ENCODE measurements at regions not wholly inside any gene's neighbourhood (a gene's known extent, or its start where the extent isn't known, plus 50 kb on each side); places are given as distances from the start of the nearest gene placed in this dataset.

DNA sequence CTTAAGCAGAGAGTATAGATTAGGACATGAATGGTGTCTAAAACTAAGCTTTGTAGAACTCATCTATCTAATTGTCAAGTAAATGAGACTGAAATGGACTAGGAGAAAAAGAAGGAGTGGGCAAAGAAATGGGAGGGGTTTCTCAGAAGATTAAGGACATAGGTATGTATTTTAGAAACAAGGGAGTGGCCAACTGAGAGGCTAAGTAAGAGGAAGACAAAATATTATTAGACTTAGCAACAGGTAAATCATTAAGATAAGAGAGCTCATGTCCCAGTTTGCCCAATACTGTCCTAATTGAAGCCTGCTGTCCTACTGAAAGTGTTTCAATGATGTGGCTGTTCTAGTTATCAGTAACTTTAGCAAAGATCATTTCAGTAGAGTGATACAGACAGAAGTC lies 171.4 kb downstream of the KITLG start:
- CTCF ChIA-PET (ENCODE audit: low intra/inter-chr PET ratio, low total read pairs), result no interaction called here
- intact Hi-C loops (cut with micrococcal nuclease; ENCODE audit: unreplicated experiment) (no loop called here), in situ Hi-C loops (cut with HindIII; ENCODE audit: extremely low pct_ligation_motif_present, low pct_unique_long_range_greater_than_20kb) (no loop called here)
- POLR2A ChIA-PET, result no interaction called here
- TF ChIP-seq, protein P1, sequence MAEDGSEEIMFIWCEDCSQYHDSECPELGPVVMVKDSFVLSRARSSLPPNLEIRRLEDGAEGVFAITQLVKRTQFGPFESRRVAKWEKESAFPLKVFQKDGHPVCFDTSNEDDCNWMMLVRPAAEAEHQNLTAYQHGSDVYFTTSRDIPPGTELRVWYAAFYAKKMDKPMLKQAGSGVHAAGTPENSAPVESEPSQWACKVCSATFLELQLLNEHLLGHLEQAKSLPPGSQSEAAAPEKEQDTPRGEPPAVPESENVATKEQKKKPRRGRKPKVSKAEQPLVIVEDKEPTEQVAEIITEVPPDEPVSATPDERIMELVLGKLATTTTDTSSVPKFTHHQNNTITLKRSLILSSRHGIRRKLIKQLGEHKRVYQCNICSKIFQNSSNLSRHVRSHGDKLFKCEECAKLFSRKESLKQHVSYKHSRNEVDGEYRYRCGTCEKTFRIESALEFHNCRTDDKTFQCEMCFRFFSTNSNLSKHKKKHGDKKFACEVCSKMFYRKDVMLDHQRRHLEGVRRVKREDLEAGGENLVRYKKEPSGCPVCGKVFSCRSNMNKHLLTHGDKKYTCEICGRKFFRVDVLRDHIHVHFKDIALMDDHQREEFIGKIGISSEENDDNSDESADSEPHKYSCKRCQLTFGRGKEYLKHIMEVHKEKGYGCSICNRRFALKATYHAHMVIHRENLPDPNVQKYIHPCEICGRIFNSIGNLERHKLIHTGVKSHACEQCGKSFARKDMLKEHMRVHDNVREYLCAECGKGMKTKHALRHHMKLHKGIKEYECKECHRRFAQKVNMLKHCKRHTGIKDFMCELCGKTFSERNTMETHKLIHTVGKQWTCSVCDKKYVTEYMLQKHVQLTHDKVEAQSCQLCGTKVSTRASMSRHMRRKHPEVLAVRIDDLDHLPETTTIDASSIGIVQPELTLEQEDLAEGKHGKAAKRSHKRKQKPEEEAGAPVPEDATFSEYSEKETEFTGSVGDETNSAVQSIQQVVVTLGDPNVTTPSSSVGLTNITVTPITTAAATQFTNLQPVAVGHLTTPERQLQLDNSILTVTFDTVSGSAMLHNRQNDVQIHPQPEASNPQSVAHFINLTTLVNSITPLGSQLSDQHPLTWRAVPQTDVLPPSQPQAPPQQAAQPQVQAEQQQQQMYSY (CRISPR knock-in tag; IDR thresholded peaks at IDR 0.05), result no peak
- TF ChIP-seq IRF2 (CRISPR knock-in tag; IDR thresholded peaks at IDR 0.05) (no peak), SATB2 (CRISPR knock-in tag; IDR thresholded peaks at IDR 0.05) (no peak)
- no peak for FAIRE-seq
- H2AFZ ChIP-seq (ENCODE audit: low read length), result no peak overlapping the region
- ATAC-seq, result no peak
- H4K20me1 ChIP-seq (ENCODE audit: insufficient read depth, low read length), result no peaks in the 10 kb centered on the region
- BruUV-seq (replicated peaks), result no TSS peak
- H3K79me2 ChIP-seq (ENCODE audit: insufficient read depth, low read length), result no peaks in the 10 kb centered on the region
- H3K9me3 ChIP-seq (ENCODE audit: low read length), result no peaks in the 10 kb centered on the region
- no peak overlapping the region for H3K4me3 ChIP-seq (replicated peaks in 1 of 3; ENCODE audit: insufficient read depth in 1 of 3, low read depth in 2 of 3, low read length in 3 of 3)
- no peaks in the 10 kb centered on the region for H3K4me1 ChIP-seq (ENCODE audit: insufficient read depth, low read length)
- H3K4me2 ChIP-seq (ENCODE audit: low read depth, low read length), result no peak overlapping the region
- H3K27me3 ChIP-seq (ENCODE audit: control insufficient read depth in 1 of 2, insufficient read depth in 2 of 2, low read length in 2 of 2), result no peaks in the 10 kb centered on the region
- no peak for DNase-seq (ENCODE audit: low spot score)
- H3K27ac ChIP-seq (ENCODE audit: extremely low read length, insufficient read depth, low read length), result no peak overlapping the region
- no peak overlapping the region for H3K9ac ChIP-seq (ENCODE audit: insufficient read depth, low read depth, low read length)
- no peaks in the 10 kb centered on the region for H3K36me3 ChIP-seq (replicated peaks in 1 of 2; ENCODE audit: control insufficient read depth in 1 of 2, insufficient read depth in 2 of 2, low read length in 2 of 2)

DNA sequence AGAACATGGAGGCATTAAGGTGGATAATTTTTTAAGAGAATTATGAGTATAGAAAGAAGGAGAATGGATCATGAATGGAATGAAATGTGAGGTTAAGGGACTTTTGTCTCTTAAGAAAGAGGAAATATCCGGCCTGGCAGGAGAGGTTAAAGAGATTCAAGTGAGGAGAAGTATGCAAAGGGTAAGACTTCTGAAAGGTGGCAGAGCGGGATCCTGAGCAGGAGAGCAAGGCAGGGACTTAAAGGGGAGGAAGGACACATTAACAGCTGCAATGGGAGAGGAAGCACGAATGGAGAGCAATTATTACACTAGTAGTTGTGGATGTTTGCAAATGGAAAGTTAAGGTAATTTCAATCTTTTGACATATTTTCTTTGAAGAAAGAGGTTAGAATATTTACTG lies 171.0 kb downstream of the KITLG start:
- intact Hi-C loops (cut with micrococcal nuclease; ENCODE audit: unreplicated experiment), result no loop called here
- in situ Hi-C loops (cut with HindIII; ENCODE audit: extremely low pct_ligation_motif_present, low pct_unique_long_range_greater_than_20kb), result no loop called here
- no peak overlapping the region for H3K9ac ChIP-seq (ENCODE audit: insufficient read depth, low read depth, low read length)
- H3K4me3 ChIP-seq (replicated peaks in 1 of 3; ENCODE audit: insufficient read depth in 1 of 3, low read depth in 2 of 3, low read length in 3 of 3), result no peak overlapping the region
- H3K79me2 ChIP-seq (ENCODE audit: insufficient read depth, low read length), result no peaks in the 10 kb centered on the region
- H4K20me1 ChIP-seq (ENCODE audit: insufficient read depth, low read length), result no peaks in the 10 kb centered on the region
- no peaks in the 10 kb centered on the region for H3K36me3 ChIP-seq (replicated peaks in 1 of 2; ENCODE audit: control insufficient read depth in 1 of 2, insufficient read depth in 2 of 2, low read length in 2 of 2)
- ChIA-PET POLR2A (no interaction called here), CTCF (ENCODE audit: low intra/inter-chr PET ratio, low total read pairs) (no interaction called here)
- WGBS (ENCODE audit: low lambda C conversion rate), result 26% methylated on average over 3 of the region's 3 CpGs
- BruUV-seq (replicated peaks), result no TSS peak
- FAIRE-seq (no peak), DNase-seq (ENCODE audit: low spot score) (no peak), ATAC-seq (no peak)
- no peak overlapping the region for H3K4me2 ChIP-seq (ENCODE audit: low read depth, low read length)
- H3K4me1 ChIP-seq (ENCODE audit: insufficient read depth, low read length), result no peaks in the 10 kb centered on the region
- TF ChIP-seq CHD4 (IDR thresholded peaks at IDR 0.05; ENCODE audit: borderline replicate concordance, low read length) (no peak), ZNF572 (CRISPR knock-in tag; IDR thresholded peaks at IDR 0.05) (no peak), RBM22 (optimal IDR thresholded peaks at IDR 0.05; ENCODE audit: low read length) (no peak)
- H2AFZ ChIP-seq (ENCODE audit: low read length), result no peak overlapping the region
- H3K27ac ChIP-seq (ENCODE audit: extremely low read length, insufficient read depth, low read length), result no peak overlapping the region
- no peaks in the 10 kb centered on the region for H3K9me3 ChIP-seq (ENCODE audit: low read length)
- H3K27me3 ChIP-seq (ENCODE audit: control insufficient read depth in 1 of 2, insufficient read depth in 2 of 2, low read length in 2 of 2), result no peaks in the 10 kb centered on the region
